GM12872 (cell line): ENCODE measurements at regions not wholly inside any gene's neighbourhood (a gene's known extent, or its start where the extent isn't known, plus 50 kb on each side); places are given as distances from the start of the nearest gene placed in this dataset.

ENCODE experiments used
- CTCF ChIP-seq: IDR thresholded peaks from 3 replicates; pipeline ENCODE4 v1.5.1; 2011; ENCODE audit warnings: low read depth, mild to moderate bottlenecking, low read length, moderate library complexity; ENCODE audit not compliant: insufficient read depth

DNA sequence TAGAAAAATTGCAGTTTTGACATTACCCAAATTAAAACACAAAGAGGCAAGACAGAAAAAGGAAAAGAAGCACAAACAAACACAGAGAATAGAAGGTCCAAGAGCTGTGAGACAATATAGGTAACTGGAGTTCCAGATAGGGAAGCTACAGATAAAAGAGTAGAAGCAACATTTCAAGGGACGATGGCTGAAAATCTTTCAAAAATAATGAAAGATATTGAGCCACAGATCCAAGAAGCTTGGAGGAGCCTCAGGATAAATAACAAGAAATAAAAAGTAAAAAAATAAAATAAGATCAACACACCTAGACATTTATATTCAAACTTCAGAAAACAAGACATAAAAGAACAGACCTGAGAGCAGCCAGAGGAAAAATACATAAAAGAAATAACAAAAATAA, 164.9 kb downstream of the FNDC1 start:
- no peak for TF ChIP-seq CTCF

- TF ChIP-seq CTCF = no peak
These were observed 162.3 kb downstream of the FNDC1 start for GRCh38 chr6:159331451-159331850.

DNA sequence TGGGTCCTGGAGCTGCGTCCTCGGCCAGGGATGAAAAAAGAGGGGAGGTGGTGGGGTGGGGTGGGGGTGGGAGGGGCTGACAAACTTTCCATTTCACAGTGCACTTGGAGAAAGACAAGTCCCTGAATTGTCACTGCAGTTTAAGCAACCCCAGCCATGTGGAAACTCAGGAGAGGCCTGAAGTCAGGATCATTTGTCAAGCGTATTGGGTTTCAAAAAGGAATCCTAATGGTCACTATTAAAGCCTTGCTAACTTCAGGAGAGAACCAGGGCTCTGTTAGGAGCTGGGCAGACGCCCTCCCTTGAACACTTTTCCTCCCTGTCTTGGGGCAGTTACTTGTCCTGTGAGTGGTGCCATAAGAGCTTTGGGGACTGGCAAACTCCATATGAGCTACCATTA, 159.9 kb downstream of the FNDC1 start:
- TF ChIP-seq CTCF = no peak

GRCh38 chr6:159328052-159328451, 158.9 kb downstream of the FNDC1 start:
- TF ChIP-seq CTCF = no peak

DNA sequence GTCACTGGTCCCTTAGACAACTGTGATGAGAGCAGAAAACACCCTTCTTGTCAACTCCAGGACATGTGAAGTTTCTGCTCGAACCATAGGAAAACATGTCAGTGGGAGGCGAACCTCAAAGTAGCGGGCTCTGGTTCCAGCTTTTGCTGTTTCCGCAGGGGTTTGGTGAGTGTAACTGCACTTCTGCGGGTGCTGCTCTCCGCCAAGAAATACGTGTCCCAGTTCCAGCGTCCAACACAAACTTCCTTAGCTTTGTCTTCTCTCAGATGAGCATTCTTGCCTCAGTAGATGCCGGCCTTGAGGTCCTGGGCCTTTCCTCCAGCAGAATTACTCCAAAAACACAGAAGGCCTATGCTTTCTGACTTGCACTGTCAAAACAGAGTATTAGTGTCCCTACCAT, 156.3 kb downstream of the FNDC1 start:
- no peak for TF ChIP-seq CTCF

DNA sequence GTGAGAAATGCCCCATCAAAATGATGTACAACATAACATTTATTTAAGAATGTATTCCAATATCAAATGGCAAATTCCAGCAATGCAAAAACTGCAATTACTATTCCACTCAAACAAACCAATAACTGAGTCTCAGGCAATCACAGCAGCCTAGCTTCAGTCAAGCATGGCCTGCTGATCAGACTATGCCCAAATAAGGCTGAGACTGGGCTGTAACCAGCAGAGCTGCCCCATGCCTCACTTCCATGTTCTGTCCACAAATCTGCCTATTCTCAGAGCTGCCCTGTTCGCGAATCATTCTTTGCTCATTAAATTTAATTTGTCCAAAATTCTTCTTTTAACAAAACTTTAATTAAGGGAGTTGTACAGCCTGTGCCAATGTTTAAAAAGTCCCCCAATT, 155.4 kb downstream of the FNDC1 start:
- TF ChIP-seq CTCF = no peak
